ENCODE measurements at regions not wholly inside any gene's neighbourhood (a gene's known extent, or its start where the extent isn't known, plus 50 kb on each side); places are given as distances from the start of the nearest gene placed in this dataset.

DNA sequence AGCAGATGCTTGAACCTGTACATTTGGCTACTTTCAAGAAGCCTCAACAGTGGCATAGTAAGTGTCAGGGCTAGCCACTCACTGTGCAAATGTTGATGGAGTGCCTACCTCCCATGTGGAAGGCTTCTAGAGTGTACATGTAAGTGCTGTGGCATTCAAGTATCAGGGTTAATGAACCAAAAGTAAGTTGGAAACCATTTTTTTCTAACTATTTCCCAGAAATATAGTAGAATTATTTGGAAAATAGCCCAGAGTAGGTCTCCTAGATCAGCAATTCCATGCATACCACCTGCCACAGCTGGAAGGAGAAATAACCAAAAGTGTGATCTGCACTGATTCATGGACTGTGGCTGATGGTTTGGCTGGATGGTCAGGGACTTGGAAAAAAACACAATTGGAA lies 53.3 kb downstream of the FOXD1 start:
- H3K4me3 ChIP-seq: no peak overlapping the region
- DNase-seq: no peak
- H3K36me3 ChIP-seq: no peaks in the 10 kb centered on the region
- no peak for TF ChIP-seq POLR2A (IDR thresholded peaks at IDR 0.05)
- TF ChIP-seq, protein P1, sequence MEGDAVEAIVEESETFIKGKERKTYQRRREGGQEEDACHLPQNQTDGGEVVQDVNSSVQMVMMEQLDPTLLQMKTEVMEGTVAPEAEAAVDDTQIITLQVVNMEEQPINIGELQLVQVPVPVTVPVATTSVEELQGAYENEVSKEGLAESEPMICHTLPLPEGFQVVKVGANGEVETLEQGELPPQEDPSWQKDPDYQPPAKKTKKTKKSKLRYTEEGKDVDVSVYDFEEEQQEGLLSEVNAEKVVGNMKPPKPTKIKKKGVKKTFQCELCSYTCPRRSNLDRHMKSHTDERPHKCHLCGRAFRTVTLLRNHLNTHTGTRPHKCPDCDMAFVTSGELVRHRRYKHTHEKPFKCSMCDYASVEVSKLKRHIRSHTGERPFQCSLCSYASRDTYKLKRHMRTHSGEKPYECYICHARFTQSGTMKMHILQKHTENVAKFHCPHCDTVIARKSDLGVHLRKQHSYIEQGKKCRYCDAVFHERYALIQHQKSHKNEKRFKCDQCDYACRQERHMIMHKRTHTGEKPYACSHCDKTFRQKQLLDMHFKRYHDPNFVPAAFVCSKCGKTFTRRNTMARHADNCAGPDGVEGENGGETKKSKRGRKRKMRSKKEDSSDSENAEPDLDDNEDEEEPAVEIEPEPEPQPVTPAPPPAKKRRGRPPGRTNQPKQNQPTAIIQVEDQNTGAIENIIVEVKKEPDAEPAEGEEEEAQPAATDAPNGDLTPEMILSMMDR (IDR thresholded peaks at IDR 0.05): no peak
- no peaks in the 10 kb centered on the region for H3K9me3 ChIP-seq
- H3K4me1 ChIP-seq: peaks cover 0 to 10% (median 0%) of the 10 kb centered on the region in 4 donors
- H3K27ac ChIP-seq: no peak overlapping the region
- H3K27me3 ChIP-seq: no peaks in the 10 kb centered on the region

DNA sequence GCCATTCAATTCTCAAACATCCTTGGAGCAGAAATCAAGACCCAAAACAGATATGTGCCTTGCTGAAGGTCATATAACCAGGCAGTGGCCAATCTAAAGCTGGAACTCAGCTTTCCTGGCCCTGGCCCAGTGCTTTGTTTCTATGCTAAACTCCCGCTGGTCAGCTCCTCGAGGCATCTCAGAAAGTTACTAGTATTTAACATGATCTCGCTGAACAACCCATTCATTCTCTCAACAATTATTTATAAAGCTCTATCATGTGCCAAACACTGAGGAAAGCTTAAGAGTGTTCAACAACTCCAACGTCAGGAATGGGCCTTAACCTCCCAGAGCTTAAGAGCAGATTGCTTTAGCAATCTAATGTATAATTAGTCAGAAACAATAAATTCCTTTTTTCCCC lies 54.0 kb downstream of the FOXD1 start:
- Histone ChIP-seq H3K9me3 (no peaks in the 10 kb centered on the region), H3K36me3 (no peaks in the 10 kb centered on the region), H3K27me3 (no peaks in the 10 kb centered on the region), H3K27ac (no peak overlapping the region), H3K4me1 (peaks cover 0 to 10% (median 0%) of the 10 kb centered on the region in 4 donors), H3K4me3 (no peak overlapping the region)
- TF ChIP-seq POLR2A (IDR thresholded peaks at IDR 0.05): no peak
- TF ChIP-seq, protein P1 (IDR thresholded peaks at IDR 0.05): no peak
- DNase-seq: no peak

GRCh38 chr5:73393611-73394489 lies 54.7 kb downstream of the FOXD1 start:
- no peak overlapping the region for H3K27ac ChIP-seq
- no peaks in the 10 kb centered on the region for H3K27me3 ChIP-seq
- no peak overlapping the region for H3K4me3 ChIP-seq
- H3K4me1 ChIP-seq: peaks cover 0 to 10% (median 0%) of the 10 kb centered on the region in 4 donors
- TF ChIP-seq, protein P1 (IDR thresholded peaks at IDR 0.05): no peak
- TF ChIP-seq POLR2A (IDR thresholded peaks at IDR 0.05): no peak
- DNase-seq: no peak
- H3K36me3 ChIP-seq: no peaks in the 10 kb centered on the region
- no peaks in the 10 kb centered on the region for H3K9me3 ChIP-seq

DNA sequence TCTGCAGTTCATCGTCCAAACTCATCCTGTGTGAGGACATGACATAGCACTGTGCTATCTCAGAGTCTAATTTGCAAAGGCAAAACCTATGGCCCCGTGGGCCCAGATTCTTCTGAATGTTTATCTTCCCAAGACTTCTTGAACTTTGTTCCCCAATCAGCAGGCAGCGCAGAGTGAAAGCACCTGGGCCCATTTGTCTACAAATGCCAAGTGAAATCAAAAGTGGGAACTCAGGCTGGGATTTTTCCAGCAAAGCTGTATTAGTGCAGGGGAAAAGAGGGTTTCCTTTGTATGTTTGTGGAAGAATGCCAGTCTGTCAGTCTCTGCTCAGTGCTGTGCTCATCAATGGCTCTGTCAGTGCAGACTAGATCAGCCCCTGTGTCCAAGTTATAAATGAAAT lies 55.8 kb downstream of the FOXD1 start:
- peak in 2 of 3 donors; percentile 54 to 68 for DNase-seq
- Histone ChIP-seq H3K4me1 (peaks cover 0 to 10% (median 0%) of the 10 kb centered on the region in 4 donors), H3K27ac (no peak overlapping the region), H3K27me3 (no peaks in the 10 kb centered on the region), H3K4me3 (no peak overlapping the region), H3K9me3 (no peaks in the 10 kb centered on the region), H3K36me3 (no peaks in the 10 kb centered on the region)
- TF ChIP-seq, protein P1 (IDR thresholded peaks at IDR 0.05): no peak
- no peak for TF ChIP-seq POLR2A (IDR thresholded peaks at IDR 0.05)

GRCh38 chr5:73391441-73391881 lies 57.1 kb downstream of the FOXD1 start:
- Histone ChIP-seq H3K36me3 (no peaks in the 10 kb centered on the region), H3K27me3 (no peaks in the 10 kb centered on the region), H3K4me3 (no peak overlapping the region), H3K27ac (no peak overlapping the region), H3K4me1 (peaks cover 0 to 10% (median 0%) of the 10 kb centered on the region in 4 donors), H3K9me3 (no peaks in the 10 kb centered on the region)
- TF ChIP-seq, protein P1 (IDR thresholded peaks at IDR 0.05): no peak
- TF ChIP-seq POLR2A (IDR thresholded peaks at IDR 0.05): no peak
- DNase-seq: no peak

All from Peyer's patch (tissue), 4 donors.